NCI-H2196 treated with DMSO at 0.1 percent for 48 hours (cell line): ENCODE measurements at regions not wholly inside any gene's neighbourhood (a gene's known extent, or its start where the extent isn't known, plus 50 kb on each side); places are given as distances from the start of the nearest gene placed in this dataset.
"Not testable (repeated sequence)": the region's sequence is repeated elsewhere in the genome, so short reads cannot be mapped to it uniquely, and the experiment has no call there.

Experiments used
- DNase-seq: peaks from one replicate; lab custom pipeline; 2025; ENCODE audit not compliant: unreplicated experiment; lab: John Stamatoyannopoulos, UW

- no peak for DNase-seq
These were observed 139.1 kb upstream of the CLINT1 start for GRCh38 chr5:157997991-157998504.

- no peak for DNase-seq
These were observed 136.1 kb upstream of the CLINT1 start for GRCh38 chr5:157994906-157995519.

GRCh38 chr5:157993986-157994691 is 135.2 kb upstream of the CLINT1 start:
- no peak for DNase-seq

GRCh38 chr5:157993201-157993600 is 134.3 kb upstream of the CLINT1 start:
- no peak for DNase-seq

GRCh38 chr5:157990583-157991181 is 131.7 kb upstream of the CLINT1 start:
- no peak for DNase-seq

- DNase-seq: no peak
These were observed 130.4 kb upstream of the CLINT1 start for GRCh38 chr5:157989296-157989695.

- DNase-seq: no peak
These were observed 128.3 kb upstream of the CLINT1 start for GRCh38 chr5:157987259-157987658.

- DNase-seq: no peak
These were observed 127.6 kb upstream of the CLINT1 start for GRCh38 chr5:157986431-157986990.

GRCh38 chr5:157984611-157985010 is 125.7 kb upstream of the CLINT1 start:
- no peak for DNase-seq

GRCh38 chr5:157983906-157984551 is 125.1 kb upstream of the CLINT1 start:
- no peak for DNase-seq

- DNase-seq: no peak
These were observed 119.1 kb upstream of the CLINT1 start for GRCh38 chr5:157978061-157978460.

- no peak for DNase-seq
These were observed 117.5 kb upstream of the CLINT1 start for GRCh38 chr5:157976429-157976828.

GRCh38 chr5:157972579-157972978 is 113.6 kb upstream of the CLINT1 start:
- no peak for DNase-seq

- no peak for DNase-seq
These were observed 112.7 kb upstream of the CLINT1 start for GRCh38 chr5:157971571-157972216.

GRCh38 chr5:157968570-157968969 is 109.6 kb upstream of the CLINT1 start:
- not testable (repeated sequence) for DNase-seq

- DNase-seq: no peak
These were observed 107.0 kb upstream of the CLINT1 start for GRCh38 chr5:157965989-157966388.

GRCh38 chr5:157965040-157965678 is 106.2 kb upstream of the CLINT1 start:
- no peak for DNase-seq

GRCh38 chr5:157963761-157964160 is 104.8 kb upstream of the CLINT1 start:
- DNase-seq: no peak

GRCh38 chr5:157963244-157963643 is 104.3 kb upstream of the CLINT1 start:
- no peak for DNase-seq

GRCh38 chr5:157962686-157963085 is 103.7 kb upstream of the CLINT1 start:
- DNase-seq: not testable (repeated sequence)
